Retina (tissue), 1 donor: ENCODE measurements at regions not wholly inside any gene's neighbourhood (a gene's known extent, or its start where the extent isn't known, plus 50 kb on each side); places are given as distances from the start of the nearest gene placed in this dataset.

Source experiments
- DNase-seq: peaks from one replicate; pipeline ENCODE4 v3.0.0-alpha.2; 2016

DNA sequence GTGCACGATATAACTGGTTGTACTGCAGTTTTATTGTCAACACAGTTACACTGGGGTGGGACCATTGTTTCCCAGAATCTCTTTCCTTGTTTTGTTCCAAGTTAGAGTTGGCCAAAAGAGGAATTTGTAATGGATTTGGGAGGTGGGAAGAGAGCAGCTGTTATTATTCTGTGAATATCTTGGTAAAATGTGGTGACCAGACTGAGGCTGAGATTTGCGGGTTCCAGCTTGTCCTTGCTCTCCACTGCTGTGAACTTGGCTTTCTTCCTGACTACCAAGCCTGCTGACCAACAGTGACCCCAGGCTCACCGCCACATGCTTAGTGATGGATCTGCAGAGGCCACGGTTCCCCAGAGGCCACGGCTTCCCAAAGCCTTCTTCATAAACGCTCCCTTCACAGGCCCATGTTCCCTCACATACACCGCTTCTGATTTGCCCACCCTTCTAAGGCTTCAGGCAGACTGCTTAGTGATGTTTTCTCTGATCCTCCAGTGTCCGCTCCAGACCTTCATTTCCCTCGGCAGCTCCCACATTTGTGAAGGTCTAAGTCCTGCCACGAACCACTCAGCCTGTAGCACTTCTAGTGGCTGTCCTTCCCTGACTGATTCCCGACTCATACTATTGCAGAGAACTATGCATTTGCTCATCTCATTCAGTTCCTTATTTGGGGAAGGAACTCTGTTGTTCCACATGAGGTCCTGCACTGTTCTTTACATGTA lies 525.5 kb upstream of the RGMA start:
- no peak for DNase-seq

DNA sequence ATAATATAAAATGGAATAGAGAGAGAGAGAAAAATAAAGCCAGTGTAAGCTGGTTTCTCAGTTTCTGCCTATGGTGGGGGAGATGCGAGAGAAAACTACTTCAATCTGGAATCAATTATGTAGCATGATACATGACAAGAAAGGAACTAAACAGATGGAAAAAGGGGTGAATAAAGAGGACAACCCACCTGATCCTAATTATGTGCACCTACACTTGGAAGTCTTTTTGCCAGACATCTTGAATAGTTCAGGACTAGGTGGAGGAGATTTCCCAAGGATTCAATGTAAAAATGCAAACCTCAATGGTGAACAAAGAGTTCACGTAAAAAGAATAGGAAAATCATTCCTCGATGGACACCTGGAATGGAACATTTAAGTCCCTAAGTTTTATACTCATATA lies 524.4 kb upstream of the RGMA start:
- no peak for DNase-seq

DNA sequence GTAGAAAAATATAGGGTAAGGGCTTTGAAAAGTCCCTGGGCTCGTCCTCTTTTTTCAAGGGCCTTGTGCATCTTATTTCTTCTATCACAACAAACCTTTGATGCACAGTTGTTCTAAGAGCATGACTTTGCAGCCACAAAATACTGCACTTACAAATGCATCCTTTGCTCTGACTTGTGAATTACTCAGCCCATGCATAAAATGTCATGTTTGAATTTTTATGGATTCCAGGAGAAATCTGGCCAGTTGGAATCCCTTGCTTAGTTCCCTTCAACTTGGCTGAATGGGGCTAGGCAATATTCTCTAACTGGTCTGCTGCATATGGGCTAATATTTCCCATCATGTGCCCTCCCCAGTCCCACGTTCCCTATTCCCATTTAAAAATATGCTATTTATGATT lies 523.9 kb upstream of the RGMA start:
- no peak for DNase-seq

DNA sequence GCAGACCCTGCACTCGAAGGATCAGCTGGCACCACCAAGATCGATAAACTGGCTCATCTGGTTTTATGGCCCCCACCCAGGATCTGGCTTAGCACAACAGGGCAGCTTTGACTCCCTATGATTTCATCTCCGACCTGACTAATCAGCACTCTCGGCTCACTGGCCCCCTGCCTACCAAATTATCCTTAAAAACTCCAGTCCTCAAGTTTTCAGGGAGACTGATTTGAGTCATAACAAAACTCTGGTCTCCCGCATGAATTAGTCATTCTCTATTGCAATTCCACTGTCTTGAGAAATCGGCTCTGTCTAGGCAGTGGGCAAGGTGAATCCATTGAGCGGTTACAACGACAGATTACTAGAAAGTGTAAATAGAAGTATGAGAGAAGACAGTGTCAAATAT lies 521.9 kb upstream of the RGMA start:
- DNase-seq, result no peak

DNA sequence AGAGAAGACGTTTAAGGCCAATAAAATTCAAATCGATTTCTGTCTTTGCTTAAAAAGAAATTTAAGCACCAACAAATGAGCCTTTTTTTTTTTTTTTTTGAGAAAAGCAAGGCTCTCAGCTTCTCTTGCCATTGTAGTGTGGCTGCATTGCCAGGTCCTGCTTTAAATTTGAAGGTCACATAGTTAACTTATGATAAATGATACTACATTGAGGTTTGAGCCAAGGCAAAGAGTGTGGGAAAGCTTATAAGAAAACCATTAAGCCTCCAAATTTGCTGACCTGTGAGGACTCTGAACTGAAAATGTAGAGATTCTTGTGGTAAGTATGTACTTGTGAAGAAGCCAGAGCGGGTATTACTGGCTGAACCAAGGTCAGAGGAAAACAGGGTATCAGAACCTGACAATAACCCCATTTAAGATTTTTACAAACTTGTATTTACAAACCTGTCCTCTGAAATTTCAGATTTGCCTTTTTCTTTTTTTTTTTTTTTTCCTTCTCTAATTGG lies 519.7 kb upstream of the RGMA start:
- no peak for DNase-seq

DNA sequence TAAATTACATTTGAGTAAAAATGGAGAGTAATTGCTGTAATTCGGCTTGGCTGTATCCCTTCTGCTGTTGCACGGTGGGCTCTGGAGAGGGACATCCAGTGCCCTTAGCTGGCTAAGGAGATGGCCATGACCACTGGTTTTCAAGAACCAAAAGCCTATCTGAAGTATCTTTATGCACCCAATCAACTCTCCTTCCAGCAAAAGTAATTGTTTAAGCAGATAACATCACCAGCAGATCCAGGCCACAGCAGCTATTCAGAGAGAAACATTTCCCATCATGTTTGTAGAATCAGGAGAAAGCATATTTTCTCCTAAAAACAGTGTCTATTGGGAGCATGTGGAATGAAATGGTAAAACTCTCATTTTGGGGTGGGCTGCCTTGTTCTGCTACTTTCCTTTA lies 514.5 kb upstream of the RGMA start:
- no peak for DNase-seq

DNA sequence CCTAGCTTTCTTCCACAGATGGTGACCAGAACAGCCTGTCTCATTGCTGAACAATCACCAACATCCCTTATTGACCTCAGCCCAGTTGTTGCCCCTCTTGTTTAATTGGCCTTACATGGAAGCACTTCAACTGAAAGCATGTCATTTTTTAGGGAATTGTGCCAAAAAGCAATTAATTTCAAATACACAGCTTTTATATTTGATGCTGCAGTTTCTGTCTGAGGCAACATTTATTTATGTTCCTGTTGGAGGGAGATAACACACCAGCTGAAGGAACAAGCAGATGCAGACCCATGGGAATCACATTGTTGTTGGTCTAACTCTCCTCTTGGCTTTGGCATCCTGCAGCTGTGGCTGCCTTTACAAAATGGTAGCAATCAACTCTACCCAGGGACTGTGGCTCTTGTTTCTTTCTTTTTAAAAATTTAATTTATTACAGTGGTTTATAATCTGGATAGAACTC lies 498.1 kb upstream of the RGMA start:
- no peak for DNase-seq

DNA sequence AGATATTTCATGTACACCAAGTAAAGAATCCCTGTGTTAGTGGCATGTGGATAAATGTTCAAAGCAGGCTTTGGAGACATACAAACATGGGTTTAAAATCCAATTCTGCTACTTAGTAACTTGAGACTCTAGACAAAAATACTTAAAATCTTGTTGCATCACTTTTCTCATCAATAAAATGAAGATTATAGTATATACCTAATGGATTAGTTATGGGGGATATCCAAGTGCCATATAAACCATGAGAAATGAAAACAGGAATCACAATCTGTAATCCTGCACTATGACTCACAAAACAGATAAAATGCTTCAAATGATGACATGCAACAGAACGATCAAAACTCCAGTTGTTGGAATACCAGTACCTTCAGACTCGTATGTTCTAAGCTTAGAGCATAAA lies 496.0 kb upstream of the RGMA start:
- no peak for DNase-seq

DNA sequence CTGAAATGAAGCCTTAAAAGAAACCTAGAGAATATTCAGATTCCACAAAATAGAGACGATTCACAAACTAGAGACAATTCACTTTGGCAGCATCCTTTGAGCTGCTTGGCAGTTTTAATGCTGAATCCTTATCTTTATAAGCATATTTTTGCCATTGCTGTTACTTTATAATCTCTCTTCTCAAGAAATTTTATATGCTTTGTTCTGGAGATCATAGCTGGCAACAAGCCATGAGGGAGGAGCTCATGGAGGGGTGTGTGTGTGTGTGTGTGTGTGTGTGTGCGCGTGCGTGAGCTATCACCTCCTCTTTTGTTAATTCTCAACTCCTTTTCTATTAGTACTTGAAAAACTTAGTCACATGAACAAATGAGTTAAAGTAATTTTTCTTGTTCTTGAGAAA lies 495.0 kb upstream of the RGMA start:
- no peak for DNase-seq

DNA sequence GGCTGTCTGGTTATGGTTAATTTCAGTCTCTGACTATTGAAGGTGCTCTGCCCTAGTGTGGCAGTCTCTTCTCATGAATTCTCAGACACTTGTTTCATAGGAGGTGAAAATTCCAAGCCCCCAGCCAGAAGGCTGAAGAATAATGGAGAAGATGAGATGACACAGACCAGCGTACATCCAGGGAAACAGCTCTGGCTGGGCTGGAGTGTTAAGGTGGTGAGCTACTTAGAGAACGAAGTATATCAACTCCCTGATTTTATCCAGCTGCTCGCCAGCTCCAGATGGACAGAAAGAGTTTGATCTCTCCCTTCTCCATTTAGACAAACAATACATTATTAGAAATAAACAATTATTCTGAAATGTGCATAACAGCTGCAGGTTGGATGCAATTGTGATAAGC lies 494.5 kb upstream of the RGMA start:
- DNase-seq, result no peak

DNA sequence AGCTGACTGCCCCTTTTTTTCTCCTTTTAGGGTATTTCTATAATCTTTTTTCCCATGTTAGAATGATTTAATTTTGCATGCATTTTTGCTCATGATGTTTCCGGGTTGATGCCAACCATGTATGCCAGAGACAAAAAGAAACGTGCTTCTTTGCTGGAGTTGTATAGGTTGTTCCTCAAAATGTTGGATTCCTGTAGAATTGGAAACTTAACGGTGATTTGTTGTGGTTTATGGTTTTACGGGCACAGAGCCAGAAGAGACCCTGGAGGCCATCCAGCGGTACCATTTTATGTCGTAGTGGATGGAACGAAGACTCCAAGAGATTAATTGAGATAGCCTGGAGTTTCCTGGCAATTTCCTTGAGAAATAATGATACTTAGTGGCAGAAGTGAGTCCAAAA lies 481.5 kb upstream of the RGMA start:
- no peak for DNase-seq

DNA sequence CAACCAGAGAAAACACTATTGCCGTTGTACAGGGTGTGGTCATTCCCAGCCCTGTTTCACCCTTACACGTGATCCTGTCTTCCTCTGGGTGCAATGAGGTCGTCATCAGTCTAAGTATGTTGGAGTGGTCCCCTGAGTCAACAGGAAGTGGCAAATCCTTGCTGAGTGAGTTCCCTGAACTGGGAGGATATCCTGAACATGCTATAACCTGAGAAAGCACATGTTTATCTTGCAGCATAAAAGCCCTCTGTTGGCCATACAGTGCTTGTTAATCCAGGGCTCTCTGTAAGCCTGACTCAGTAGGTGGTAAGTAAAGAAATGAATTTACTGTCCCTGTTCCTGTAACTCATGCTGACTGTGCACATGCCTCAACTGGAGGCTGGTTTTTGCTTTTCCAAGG lies 477.8 kb upstream of the RGMA start:
- DNase-seq, result no peak

DNA sequence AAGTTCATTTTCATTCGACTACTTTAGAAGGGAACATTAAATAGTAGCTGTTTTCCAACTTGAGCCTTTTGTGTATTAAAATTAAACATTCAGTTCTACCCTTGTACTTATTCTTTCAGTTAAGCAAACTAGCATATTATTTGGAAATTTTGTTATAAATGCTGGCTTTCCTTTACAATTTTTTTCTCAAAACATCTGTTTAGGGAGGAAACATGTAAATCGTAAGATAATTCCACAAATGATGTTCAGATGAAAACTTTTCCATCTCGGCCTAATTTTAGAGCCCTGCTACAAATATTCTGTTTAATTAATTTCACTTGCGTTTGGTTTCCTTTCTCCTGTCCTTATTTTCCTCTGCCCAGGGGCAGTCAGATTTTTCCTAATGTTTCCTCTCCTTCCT lies 476.2 kb upstream of the RGMA start:
- no peak for DNase-seq

DNA sequence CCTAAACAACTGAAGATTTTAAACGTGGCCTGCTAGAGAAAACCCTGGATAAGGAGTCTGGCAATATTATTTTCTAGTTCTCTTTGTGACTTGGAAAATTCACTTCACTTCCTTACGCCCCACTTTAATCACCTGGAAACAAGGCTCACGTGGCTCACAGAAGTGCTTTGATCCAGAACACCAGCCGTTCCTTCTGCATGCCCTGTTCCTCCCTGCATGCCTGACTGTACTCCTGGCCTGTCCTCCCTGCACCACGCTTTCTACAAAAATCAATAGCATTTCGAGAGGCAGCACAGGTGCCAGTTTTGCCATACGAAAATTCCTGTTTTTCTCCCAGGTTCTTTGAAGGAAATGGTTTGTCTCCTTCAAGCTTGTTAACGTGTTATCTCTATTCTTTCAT lies 474.2 kb upstream of the RGMA start:
- no peak for DNase-seq

DNA sequence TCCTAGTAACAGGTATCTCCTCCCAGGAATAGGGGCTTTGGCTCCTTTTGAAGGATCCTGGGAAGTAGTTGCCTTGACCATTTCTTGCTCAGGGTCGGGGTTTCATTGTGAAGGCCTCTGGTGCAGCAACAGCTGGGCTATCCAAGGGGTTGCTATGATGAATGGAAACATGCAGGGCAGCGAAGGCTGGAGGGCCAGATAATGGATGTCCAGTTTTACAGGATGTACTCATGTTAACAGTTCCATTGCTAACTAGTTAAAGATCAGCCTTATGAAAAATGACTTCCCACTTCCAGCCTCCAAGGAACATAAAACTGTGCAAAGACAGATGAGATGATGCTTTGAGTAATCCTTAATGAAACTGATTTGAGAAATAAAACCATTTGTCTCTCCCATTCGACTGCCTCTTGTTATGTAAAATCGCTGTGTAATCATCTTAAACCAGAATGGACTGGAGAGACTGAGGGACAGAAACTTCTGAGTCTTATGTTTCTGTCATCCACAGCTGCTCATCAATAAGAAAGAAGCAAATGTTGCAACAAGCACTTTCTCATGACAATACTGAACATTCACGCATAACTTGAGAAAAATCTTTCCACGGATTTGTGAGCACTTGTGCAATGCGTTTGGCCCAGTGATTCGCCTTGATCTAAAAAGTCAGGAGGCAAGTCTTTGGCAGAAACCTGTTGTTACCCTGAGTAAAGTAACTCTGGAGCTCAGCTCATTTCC lies 473.5 kb upstream of the RGMA start:
- DNase-seq, result no peak

DNA sequence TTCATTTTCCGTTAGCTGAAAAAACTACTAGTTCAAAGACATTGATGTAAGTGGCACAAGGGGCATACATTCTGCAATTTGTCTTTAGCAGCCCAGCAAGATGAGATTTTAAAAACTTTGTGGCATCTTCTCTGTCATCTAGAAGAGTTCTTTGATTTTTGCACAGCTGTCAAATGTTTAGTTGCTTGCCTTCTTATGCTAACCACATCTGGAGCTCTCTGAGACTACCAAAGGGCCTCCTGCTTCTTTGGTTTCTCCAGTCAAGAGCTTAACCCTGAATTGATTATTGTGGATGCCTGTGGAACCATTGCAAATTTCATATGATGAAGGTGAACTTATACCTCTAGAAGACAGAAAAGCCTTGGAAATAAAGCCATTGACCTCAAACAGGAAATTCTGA lies 468.7 kb upstream of the RGMA start:
- no peak for DNase-seq

DNA sequence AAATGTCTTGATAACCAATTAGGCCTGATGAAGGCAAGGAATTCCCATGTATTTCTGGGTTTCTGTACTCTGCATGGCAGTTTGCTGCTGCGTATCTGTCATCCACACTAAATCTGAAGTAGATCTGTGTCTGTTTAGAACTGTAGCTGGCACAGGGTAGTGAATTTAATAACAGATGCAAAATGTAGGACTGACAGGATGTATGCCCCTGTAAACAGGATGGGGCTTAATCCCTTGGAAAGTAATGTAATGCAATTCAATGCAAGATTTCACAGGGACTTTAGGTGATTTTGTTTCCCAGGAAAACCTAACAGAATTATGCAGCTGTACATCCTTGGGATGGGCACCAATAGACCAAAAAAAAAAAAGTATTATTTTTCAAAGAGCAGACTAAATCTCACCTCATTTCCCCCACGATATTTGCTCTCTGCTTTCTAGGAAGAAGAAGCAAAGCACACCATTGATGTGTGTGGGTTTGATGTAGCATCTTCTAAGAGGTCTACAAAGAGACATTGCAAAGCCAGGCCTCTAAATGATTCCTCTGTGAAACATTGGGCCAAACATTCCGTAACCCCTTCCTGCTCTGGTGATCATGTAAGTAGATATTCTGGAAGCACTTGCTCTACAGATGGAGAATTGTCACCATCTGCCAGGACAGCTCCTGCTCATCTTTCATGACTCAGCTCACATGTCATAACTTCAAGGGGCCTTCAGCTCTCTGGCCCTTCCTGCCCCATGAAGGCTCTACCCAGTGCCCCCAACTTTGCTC lies 464.3 kb upstream of the RGMA start:
- no peak for DNase-seq

DNA sequence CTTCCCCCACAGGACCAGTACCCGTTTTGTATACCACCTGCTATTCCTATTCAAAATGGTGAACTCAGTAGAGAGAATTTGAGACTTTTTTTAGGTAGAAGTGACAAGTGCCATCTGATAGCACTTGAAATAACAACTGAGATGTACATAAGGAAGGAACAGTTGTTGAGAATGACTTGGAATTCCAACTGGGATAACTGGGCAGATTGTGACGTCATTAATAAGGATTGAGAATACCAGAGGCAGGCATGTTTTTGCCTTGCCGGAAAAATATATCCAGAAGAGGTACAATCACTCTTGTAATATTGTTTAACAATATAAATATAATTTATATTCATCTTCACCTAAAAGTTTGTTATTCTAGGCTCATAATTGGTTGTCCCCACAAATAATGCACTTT lies 454.1 kb upstream of the RGMA start:
- no peak for DNase-seq

DNA sequence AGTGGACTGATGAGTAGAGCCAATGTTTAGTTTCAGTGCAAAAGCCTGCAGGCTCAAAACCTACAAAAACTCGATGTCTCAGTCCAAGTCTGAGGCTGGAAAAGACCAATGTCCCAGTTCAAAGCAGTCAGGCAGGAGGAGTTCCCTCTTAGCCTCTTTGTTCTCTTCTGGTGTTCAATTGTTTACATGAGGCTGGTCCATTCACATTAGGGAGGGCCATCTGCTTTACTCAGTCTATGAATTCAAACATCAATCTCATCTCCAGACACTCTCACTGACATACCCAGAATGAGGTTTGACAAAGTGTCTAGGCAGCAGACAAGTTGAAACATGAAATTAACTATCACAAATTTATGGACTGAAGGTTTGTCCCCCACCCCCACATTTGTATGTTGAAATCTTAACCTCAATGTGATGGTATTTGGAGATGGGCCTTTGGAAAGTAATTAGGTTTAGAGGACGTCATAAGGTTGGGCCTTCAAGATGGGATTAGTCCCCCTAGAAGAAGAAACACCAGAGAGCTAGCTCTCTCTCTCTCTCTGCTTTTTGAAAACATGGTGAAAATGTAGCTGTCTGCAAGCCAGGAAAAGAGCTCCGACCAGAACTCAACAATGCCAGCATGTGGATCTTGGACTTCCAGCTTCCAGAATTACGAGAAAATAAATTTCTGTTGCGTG lies 438.5 kb upstream of the RGMA start:
- DNase-seq, result peak; percentile 9

DNA sequence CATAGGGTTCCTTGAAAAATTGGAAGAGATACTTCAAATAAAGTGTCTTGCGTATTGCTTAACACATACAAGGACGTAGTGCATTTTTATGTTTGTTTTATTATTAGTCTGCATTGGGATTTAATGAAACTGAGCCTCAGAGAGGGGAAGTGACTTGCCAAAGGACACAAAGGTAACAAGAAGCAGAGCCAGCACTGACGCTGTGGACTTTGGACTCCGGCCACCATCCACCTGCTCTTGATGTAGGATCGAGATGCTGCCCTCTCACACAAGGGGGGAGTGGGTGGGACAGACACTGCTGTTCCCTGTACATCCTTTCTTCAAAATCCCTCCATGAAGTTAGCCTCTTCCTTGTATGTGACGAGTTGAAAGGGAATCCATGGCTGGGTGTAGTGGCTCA lies 435.4 kb upstream of the RGMA start:
- no peak for DNase-seq

DNA sequence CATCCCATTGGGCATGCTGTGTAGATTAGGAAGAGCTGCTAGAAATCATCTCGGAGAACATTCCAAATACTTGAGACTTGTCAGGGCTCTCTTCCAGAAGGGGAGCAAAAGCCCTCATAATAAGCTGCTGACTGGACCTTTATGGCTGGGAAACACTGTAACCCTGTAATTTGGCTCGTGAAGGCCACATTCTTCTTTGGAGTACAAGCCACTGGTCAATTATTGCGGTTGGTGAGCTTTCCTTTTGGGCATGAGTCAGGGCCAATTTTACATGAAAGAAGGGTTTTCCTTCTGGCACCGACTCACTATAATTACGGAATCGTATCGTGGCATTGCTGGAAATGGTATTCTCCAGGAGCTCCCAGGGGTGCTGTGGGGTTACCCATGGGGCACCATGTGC lies 434.5 kb upstream of the RGMA start:
- no peak for DNase-seq

DNA sequence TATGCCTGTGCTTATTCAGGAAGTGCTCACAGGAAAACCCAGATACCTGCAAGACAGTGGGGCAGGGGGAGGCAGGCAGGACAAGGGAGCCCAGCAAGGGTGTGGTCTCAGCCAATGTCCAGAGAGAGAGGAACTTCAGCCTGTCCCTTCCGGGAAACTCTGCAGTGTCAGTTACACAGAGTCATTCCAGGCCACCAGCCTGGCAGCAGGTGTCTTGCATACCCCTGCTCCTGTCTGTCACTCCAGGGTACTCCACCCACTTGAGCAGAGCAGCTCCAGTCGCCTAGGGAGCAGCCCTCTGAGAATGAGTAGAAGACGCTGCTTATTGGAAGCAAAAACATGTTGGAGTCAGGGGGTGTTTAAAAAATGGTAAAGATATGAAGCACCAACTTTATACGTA lies 431.2 kb upstream of the RGMA start:
- DNase-seq, result no peak

DNA sequence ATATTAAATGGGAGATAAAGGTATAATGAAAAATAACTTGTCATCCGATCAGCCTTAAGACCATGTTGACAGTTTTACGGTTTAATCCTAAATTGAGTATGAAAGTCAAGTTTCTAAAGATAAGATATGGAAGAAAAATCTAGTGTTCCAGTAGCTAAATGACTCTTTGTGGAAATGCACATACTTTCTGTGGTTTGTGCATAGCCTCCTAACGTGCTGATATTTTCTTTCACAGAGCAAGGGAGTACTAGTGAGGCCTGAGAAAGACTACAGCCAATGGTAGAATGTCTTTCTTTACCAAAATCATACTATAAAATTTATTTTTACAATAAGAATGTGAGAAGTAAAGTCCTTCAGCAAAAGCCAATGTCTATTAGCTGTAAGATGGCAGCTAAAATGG lies 430.6 kb upstream of the RGMA start:
- DNase-seq, result no peak
